ENCODE measurements at regions not wholly inside any gene's neighbourhood (a gene's known extent, or its start where the extent isn't known, plus 50 kb on each side); places are given as distances from the start of the nearest gene placed in this dataset.

DNA sequence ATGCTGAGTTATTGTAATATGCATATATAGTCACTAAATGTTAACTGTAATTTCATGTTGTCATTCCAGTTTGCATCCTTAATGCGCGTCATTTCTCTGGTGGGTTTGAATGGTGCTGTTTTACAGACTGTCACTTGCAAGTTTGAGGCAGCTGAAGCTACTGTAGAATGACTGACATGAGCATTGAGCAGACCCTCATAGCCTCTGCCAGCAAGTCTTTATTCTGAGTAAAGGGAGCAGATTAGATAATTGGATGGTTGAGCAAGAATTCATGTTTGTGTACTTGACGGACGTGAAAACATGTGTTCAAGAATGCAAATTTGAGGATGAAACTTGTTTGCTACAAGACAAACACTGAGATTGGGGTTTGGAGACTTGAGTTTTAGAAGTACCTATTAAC lies 854.8 kb upstream of the KLHL29 start:
- no peak for DNase-seq

DNA sequence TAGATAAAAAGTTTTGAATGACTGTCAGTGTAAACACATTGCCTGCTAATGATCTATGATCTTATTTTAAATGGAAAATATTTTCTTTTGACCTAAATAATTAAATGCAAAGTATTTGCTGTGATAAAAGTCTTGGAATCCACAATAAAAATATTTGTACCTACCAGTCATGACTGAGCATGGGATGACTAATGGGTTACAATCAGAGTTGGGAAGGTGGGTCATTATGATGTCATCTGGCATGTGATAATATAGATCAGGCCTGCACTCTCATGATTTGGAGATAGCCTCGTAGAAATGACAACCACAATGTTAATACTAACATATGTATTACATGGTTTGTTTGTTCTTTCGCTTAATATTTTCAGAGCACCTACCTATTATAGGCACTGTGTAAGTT lies 848.8 kb upstream of the KLHL29 start:
- DNase-seq, result no peak

- DNase-seq, result no peak
Measured at GRCh38 chr2:22554453-22554852, 830.5 kb upstream of the KLHL29 start.

- DNase-seq, result no peak
Measured at GRCh38 chr2:22557406-22557805, 827.6 kb upstream of the KLHL29 start.

DNA sequence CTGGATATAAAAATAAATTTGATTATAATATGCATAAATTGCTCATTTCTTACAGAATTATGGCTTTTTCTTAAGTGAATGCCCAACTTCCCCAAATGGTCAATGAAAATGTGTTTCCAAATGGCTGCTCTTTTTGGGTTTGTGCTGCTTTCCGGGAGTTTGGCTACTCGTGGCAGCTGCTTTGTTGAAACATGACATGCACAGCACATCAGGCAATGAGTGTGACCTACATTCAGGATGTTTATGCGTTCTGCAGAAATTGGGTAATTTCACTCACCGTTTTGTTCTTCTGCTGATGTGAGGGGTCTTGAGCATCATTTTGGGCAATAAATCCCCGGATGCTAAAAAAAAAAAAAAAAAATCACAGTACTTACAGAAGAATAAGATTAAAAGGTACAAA lies 825.0 kb upstream of the KLHL29 start:
- no peak for DNase-seq

DNA sequence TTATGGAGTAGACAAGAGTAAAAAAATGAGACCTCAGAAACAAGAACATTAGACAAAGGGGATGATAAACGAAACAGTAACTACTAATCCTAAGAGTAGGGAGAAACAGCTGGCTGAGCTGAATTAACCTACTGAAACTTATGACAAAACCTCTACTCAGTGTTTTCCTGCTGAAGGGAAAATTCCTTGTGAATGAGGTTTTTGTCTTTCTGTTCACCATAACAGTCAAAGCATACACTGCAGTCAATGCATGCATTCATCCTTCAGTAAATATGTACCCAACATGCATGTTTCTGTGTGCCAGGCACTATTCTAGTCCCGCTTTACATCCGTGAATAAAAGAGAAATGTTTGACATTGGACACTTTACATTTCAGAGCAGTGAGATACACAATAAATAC lies 805.6 kb upstream of the KLHL29 start:
- no peak for DNase-seq

DNA sequence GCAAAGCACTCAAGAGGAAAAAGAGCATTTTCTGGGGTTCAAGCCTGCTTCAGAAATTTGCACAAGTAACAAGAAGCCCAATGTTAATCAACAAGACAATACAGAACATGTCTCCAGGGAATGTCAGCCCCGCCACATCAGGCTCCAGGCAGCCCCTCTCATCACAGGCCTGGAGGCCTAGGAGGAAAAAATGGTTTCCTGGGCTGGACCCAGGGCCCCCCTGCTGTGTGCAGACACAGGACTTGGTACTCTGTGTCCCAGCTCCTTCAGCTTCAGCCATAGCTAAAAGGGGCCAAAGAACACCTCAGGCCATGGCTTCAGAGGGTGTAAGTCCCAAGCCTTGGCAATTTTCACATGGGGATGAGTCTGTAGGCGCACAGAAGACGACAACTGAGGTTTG lies 802.9 kb upstream of the KLHL29 start:
- no peak for DNase-seq

- no peak for DNase-seq
Measured at GRCh38 chr2:22596306-22596705, 788.7 kb upstream of the KLHL29 start.

- DNase-seq, result no peak
Measured at GRCh38 chr2:22600156-22600555, 784.8 kb upstream of the KLHL29 start.

DNA sequence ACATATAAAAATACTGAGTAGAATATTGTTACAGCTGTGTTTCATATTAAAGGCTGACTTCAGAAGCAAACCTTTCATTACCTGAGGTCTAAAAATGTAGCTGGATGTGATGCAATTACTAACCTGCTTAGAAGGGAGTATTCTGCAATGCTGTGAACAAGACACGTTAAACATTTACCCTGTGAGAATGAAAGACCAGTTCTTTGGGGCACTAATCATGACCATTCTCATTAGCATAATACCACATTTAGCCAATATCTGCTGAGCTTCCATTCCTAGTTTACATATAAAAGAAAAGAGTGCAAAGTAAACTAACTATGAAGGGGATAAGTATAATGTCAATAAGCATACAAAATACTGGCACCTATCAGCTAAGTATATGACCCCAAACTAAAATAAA lies 784.0 kb upstream of the KLHL29 start:
- peak; percentile 1 for DNase-seq

- no peak for DNase-seq
Measured at GRCh38 chr2:22604136-22604535, 780.8 kb upstream of the KLHL29 start.

DNA sequence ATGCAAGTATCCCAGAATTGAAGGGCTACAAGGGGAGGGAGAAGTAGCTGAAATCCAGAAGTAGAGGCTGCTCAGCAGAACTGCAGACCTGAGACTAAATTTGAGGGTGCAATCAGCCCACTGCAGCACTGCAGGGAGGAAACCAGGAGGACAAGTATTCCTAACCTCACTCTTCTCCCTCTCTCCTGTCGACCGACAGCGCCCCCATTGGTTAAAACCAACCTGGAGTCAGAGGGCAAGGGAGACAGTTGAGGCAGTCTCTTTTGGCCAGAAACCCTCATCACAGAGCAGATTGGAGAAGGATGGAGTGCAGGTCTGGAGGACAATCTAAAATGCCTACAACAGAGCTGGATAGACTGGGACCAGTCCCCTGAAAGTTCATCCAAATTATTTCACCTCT lies 768.9 kb upstream of the KLHL29 start:
- DNase-seq, result no peak

GRCh38 chr2:22623620-22624019 lies 761.4 kb upstream of the KLHL29 start:
- no peak for DNase-seq

GRCh38 chr2:22626621-22627020 lies 758.4 kb upstream of the KLHL29 start:
- DNase-seq, result peak; percentile 54

- DNase-seq, result no peak
Measured at GRCh38 chr2:22628221-22628620, 756.8 kb upstream of the KLHL29 start.

DNA sequence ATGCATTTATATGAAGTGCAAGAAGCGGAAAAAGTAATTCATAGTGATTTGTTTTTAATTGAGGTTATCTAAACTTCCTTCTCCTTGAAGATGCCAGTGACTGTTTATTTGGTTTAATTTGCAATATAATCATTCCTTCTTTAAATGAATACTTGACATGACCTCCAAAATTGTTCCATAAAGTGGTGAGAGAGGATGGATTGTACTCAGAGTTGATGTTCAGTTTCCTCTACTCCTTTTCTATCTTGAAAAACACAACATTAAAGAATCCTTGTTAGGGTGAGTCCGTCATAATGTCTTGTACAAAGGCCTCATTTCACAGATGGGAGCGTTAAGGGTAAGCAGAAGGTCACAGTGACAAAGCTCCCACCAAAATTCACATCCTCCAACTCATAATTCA lies 756.1 kb upstream of the KLHL29 start:
- no peak for DNase-seq

GRCh38 chr2:22634167-22634566 lies 750.8 kb upstream of the KLHL29 start:
- DNase-seq, result no peak

DNA sequence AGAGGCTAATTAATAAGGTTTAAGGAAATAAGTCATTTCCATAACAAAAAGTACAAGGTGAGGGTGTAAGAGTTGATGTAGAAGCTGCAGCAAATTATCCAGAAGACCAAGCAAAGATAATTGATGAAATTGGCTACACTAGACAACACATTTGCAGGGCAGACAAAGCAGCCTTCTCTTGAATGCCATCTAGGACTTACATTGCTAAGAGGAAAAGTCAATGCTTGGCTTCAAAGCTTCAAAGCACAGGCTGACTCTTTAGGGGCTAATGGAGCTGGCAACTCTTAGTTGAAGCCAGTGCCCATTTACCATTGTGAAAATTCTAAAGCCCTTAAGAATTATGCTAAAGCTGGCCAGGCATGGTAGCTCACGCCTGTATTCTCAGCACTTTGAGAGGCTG lies 728.6 kb upstream of the KLHL29 start:
- no peak for DNase-seq

DNA sequence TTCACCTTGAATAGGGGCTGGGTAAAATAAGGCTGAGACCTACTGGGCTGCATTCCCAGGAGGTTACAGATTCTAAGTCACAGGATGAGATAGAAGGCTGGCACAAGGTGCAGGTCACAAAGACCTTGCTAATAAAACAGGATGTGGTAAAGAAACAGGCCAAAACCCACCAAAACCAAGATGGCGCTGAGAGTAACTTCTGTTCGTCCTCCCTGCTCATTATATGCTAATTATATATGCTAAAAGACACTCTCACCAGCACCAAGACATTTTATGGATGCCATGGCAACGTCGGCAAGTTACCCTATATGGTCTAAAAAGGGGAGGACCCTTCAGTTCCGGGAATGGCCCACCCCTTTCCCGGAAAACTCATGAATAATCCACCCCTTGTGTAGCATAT lies 711.5 kb upstream of the KLHL29 start:
- no peak for DNase-seq

GRCh38 chr2:22683914-22684313 lies 701.1 kb upstream of the KLHL29 start:
- DNase-seq, result no peak

DNA sequence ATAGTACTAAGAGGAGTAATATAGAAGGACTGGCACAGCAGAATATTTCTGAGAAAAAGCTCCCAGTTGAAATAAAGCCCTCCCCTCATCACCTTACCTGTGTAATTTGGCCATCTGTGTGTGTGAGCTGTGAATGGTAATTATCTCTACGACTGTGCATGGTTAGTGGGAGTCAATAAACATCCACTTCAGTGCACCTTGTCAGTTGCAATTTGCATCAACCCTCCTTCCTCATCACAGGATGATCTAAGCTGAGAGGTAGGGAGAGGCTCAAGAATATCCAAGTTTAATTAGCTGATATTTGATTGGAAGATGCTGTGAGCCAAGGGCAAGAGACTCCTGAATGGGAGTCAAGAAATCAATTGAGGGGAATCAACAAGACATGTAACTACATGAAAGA lies 694.9 kb upstream of the KLHL29 start:
- no peak for DNase-seq

DNA sequence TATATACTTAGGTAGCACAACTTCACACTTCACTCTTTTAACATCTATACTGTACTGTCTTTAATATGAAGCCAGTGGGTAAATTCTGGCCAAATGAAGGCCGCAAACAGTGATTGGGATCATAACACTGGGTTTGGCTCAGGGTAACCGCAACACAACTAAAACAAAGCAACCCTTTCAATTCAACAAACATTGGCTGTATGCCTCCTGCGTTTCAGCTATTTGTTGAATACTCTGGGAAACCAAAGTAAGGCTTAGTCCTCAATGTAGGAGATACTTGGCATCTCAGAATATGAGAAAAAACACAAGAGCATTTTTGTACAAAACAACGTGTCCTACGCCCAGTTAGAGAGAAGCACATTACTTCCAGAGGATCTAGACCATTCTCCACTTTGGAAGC lies 693.3 kb upstream of the KLHL29 start:
- DNase-seq, result no peak

- peak; percentile 1 for DNase-seq
Measured at GRCh38 chr2:22692746-22693145, 692.2 kb upstream of the KLHL29 start.

DNA sequence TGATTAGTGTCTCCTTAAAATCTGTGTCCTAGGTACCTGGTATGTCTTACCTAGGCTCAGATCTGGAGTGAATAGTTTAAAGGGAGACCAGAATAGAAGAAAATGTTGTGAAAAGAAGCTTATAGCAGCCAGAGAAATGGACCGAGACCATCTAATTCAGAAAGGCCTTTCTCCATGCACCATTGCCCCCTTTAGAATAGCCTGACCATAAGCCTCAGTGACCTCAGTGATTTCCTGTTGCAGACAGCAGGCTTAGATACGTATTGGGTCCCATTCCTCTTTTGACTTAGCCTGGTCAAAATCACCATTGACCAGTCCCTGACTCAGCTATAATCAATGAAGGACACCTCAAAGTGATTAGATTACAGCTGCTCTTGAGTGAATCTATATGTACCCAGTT lies 690.7 kb upstream of the KLHL29 start:
- DNase-seq, result no peak

GRCh38 chr2:22694856-22695255 lies 690.1 kb upstream of the KLHL29 start:
- DNase-seq, result no peak

DNA sequence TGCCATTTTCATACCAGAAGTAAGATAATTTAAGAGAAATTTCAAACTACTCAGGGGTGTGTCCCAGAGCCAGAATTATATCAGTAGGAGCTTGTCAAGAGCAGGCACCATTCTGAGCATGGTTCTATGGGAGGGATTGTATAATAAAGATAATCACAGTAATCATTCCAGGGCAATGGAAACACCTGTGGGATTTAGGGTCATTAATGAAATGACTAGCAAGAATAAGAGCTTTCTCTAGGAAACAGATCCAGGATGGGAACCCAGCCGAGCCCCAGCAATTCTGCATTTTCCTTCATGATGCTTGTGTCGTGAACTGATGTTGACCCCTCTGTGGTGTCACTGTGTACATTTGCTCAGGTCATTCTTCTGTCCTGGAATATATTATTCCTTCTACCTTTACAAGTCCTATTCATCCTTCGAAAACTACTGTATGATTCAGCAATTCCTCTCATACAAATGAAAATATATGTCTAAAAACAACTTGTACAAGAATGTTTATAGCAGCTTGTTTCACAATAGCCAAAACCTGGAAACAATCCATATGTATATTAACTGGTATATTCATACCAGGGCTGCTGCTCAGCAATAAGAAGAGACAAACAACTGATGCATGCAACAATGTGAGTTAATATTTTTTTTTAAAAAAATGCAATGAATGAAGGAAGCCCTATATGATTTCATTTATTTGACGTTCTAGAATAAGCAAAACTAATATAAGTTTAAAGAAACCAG lies 687.8 kb upstream of the KLHL29 start:
- no peak for DNase-seq

Measured in DMS53 (cell line).